PC-9 (cell line): ENCODE measurements at regions not wholly inside any gene's neighbourhood (a gene's known extent, or its start where the extent isn't known, plus 50 kb on each side); places are given as distances from the start of the nearest gene placed in this dataset.

Experiments
- CTCF ChIP-seq: fragments of 200-600 bp; sonication (generic); conservative IDR thresholded peaks from 2 replicates; pipeline ENCODE4 v1.6.1; 2017; ENCODE audit warnings: mixed run types, antibody characterized with exemption, mild to moderate bottlenecking, moderate library complexity
- EZH2 ChIP-seq: fragments of 200-600 bp; sonication (generic); IDR thresholded peaks from 2 replicates; pipeline ENCODE4 v1.8.0; 2017; ENCODE audit warnings: antibody characterized with exemption, low read depth

- TF ChIP-seq CTCF: no peak
- no peak for TF ChIP-seq EZH2
These were observed 122.5 kb upstream of the TRPM3 start for GRCh38 chr9:71243951-71244350.
